IPS DF 19.7 (cell line): ENCODE measurements at regions not wholly inside any gene's neighbourhood (a gene's known extent, or its start where the extent isn't known, plus 50 kb on each side); places are given as distances from the start of the nearest gene placed in this dataset.
"Not testable (repeated sequence)": the region's sequence is repeated elsewhere in the genome, so short reads cannot be mapped to it uniquely, and the experiment has no call there.

Experiments used
- DNase-seq: peaks from one replicate; pipeline ENCODE4 v3.0.0-alpha.2; 2013; ENCODE audit warnings: low read depth, low spot score

DNA sequence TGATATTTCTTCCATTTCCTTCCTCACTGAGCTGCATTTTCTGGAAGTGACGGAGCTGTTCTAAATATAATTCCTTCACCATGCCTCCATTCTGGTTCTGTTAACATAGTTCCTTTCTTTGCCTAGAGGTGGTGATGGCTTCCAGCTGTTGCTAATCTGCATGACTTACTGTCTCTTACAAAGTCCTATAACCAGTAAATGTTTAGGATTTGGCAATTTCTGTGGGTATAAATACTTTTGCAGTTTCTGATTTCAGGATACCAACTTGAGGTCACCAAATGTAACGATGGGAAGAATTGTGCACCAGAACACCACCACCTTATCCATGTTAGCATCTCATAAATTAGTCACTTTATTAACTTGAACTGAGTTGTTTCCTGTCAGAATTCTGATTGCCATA, 101.7 kb upstream of the FN1 start:
- DNase-seq, result no peak

DNA sequence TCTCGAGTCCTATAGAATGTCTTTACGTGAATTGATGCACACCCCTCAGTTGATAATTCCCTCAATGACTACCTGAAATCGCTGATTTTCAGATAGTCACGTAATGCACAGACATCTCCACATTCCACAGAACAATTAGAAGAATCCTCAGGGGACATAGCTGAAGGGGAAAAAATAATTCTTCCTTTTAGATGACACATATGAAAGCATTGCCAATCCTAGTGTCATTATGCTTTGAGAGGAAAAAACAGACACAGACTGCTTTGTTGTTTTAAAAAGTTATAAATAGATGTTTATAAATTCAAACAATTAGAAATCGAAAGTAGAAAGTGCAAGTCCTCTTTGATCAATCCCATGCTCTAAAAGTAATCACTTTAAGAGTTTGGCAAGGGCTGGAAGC, 100.6 kb upstream of the FN1 start:
- no peak for DNase-seq

GRCh38 chr2:215535741-215536140, 99.9 kb upstream of the FN1 start:
- no peak for DNase-seq

DNA sequence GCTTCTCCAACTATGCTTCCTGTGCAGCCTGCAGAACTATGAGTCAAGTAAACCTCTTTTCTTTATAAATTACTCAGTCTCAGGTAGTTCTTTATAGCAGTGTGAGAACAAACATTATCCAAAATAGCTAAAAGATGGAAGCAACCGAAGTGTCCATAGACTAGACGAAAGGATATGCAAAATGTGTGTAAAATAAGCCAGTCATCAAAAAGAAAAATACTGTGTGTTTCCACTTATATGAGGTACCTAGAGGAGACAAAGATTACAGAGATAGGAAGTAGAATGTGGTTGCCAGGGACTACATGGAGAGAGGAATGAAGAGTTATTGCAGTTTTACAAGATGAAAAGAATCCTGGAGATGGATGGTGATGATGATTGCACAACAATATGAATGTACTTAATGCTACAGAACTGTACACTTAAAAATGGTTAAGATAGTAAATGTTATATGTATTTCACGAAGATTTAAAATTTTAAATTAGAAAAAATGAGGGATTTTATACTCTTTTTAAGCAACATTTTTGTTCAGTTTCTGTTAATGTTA, 99.3 kb upstream of the FN1 start:
- no peak for DNase-seq

- DNase-seq, result not testable (repeated sequence)
These were observed 97.8 kb upstream of the FN1 start for GRCh38 chr2:215533716-215534115.

GRCh38 chr2:215532844-215533243, 97.0 kb upstream of the FN1 start:
- DNase-seq, result no peak

- no peak for DNase-seq
These were observed 95.4 kb upstream of the FN1 start for GRCh38 chr2:215531284-215531683.

GRCh38 chr2:215530191-215530968, 94.5 kb upstream of the FN1 start:
- no peak for DNase-seq

GRCh38 chr2:215529271-215529670, 93.4 kb upstream of the FN1 start:
- DNase-seq, result no peak

DNA sequence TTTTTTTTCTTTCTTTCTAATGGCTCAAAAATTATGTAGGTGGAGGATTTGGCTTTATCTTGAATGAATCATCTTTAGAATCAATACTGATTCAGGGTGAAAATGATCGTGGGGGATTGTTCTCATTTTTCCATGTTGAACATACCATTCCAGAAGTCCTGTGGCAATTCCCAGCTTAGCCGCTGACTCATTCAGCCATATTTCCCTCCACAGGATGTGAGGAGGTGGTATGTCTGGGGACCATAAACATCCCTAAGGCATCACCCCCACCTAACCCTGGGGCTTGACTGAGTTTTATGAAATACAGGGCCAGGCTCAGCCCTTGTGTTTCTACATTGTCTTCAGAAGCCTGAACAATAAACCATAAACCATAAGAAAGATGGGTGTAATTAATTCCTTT, 92.7 kb upstream of the FN1 start:
- no peak for DNase-seq

DNA sequence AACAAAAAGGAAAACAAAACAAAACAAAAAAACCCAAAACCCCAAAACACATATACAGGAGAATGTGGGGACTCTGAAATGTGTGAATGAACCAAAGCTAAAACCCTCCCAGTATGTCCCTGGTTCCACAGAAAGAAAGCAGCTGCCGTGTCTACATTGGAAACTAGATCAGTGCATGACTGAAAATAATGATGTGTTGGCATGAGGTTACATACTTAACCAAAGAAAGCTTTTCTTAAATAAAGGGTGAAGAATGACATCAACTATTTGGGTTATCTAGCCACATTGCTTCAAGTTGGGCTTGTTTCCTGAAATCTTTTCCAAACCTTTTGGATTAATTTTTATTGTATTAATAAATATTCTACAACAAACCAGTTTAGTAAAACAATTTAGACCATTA, 91.9 kb upstream of the FN1 start:
- DNase-seq, result no peak

- DNase-seq, result no peak
These were observed 90.5 kb upstream of the FN1 start for GRCh38 chr2:215526341-215526740.

DNA sequence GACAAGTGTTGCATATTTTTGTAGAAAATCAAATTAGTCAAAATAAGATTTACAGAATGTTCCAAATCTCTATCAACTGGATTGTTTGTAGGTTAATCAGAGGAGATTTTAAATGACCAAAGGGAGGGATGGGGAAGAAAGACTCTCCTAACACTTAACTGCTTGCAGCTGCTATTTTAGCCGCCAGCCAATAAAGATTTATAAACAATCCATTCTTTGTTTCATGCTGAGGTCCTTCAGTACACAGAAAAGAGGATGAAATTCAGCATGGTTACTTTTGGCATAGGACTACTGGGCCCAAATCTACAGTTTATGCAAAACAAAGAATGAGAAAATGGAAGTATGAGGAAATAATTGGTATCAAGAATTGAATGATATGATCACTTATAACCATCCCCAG, 86.4 kb upstream of the FN1 start:
- no peak for DNase-seq

GRCh38 chr2:215521031-215521430, 85.2 kb upstream of the FN1 start:
- DNase-seq, result no peak

- no peak for DNase-seq
These were observed 81.5 kb upstream of the FN1 start for GRCh38 chr2:215517391-215517790.

GRCh38 chr2:215514516-215514915, 78.6 kb upstream of the FN1 start:
- no peak for DNase-seq

DNA sequence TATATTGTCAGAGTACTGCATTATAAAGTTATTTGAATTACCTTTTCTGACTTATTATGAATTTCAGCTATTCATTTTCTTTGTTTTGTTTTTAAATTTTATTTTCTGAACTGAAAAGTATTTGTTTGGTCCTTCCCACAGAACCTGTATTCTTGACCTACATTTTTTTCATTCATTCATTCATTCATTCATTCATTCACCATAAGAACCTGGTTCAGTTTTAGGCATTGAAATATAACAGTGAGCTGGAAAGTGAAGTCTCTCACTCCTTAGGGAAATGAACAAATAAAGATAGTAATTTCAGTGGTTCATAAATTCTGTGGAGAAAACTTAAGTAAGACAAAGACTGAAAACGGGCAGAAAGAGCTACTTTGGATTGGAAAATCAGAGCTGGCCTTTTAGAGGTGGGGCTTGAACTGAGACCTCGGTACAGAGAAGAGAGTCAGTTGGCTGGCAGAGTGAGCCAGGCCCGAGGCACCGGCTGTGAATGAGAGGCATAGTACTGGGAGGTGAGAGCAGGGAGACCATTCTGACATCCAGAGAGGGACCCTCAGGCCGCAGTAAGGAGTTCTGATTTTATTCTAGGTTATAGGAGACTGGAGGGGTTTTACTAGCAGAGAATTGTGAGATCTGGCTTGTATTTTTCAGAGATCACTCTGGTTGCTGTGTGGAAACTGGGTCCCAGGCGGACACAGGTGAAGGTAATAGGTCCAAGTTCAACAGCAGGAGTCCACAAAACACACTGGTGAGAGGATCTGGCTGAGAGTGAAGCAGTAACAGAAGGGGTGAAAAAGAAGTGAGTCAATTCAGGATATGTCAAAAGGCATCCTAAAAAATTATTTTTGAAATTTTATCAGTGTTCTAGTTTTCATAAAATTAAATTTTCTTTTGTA, 75.8 kb upstream of the FN1 start:
- DNase-seq, result no peak

DNA sequence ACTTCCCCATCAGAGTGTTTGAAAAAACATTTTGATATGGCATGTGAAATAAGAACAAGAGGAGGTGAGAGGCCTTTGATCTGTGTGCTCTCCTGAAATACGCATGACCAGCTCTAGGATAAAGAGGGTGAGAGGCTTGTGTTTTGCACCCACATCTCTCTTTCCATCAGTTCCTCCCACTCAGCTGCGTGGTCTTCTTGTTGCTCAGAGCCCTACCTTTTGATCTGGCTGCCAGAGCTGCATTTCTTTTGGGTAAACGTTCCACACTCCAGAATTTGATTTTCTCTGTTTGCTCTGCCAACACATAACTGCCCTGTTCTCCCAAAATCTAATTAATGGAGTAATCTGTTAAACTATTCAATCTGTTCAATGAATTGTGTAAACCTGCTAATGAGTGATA, 72.0 kb upstream of the FN1 start:
- DNase-seq, result no peak

GRCh38 chr2:215507136-215507535, 71.3 kb upstream of the FN1 start:
- no peak for DNase-seq

GRCh38 chr2:215506604-215506990, 70.7 kb upstream of the FN1 start:
- no peak for DNase-seq

- no peak for DNase-seq
These were observed 69.3 kb upstream of the FN1 start for GRCh38 chr2:215505044-215505786.

DNA sequence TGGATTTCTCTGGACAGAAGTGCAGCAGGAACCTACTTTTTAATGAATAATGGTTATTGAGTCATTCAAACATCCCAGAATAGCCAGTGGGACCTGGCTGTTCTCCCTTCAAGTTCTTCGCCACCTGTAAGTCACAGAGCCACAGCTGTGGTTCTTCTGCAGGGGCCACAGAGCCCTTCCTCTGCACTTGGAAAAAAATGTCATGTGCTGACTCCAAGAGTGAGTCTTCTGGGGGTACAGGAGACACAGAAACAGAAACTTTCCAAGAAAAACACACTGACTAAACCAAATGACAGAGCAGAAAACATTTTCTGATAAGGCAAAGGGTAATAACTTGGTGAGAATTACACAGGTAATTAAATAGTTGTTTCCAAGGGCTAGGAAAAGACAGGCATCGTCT, 68.7 kb upstream of the FN1 start:
- DNase-seq, result no peak
